Small intestine (tissue), 7 donors: ENCODE measurements at regions not wholly inside any gene's neighbourhood (a gene's known extent, or its start where the extent isn't known, plus 50 kb on each side); places are given as distances from the start of the nearest gene placed in this dataset.

Experiments
- DNase-seq, 2 donors: peaks; one replicate each; pipeline versions ENCODE4 v3.0.0 to v3.0.0-alpha.2; 2013
- FAIRE-seq: peaks from 2 replicates; lab custom pipeline; 2012; peaks lifted over from hg19 to GRCh38; lab: Jason Lieb, UNC
- H3K27ac ChIP-seq, 3 donors: one replicate each; pipeline ENCODE4 v1.5.1; 2013; ENCODE audit warnings: low read length in 2 of 3, mild to moderate bottlenecking in 2 of 3, control low read depth in 1 of 3, inconsistent platforms in 1 of 3, low read depth in 1 of 3, moderate library complexity in 1 of 3
- H3K27me3 ChIP-seq, 3 donors: one replicate each; pipeline ENCODE4 v1.6.1; 2013; ENCODE audit warnings: low read length in 3 of 3, inconsistent platforms in 1 of 3; ENCODE audit not compliant: control insufficient read depth in 3 of 3, insufficient read depth in 3 of 3
- H3K36me3 ChIP-seq, 3 donors: one replicate each; pipeline ENCODE4 v1.6.1; 2013; ENCODE audit warnings: low read length in 3 of 3, inconsistent platforms in 1 of 3, low read depth in 1 of 3, mild to moderate bottlenecking in 1 of 3, moderate library complexity in 1 of 3; ENCODE audit not compliant: control insufficient read depth in 3 of 3, insufficient read depth in 2 of 3
- H3K4me1 ChIP-seq, 3 donors: one replicate each; pipeline ENCODE4 v1.6.1; 2013; ENCODE audit warnings: low read length in 2 of 3, inconsistent platforms in 1 of 3, low read depth in 1 of 3, mild to moderate bottlenecking in 1 of 3, moderate library complexity in 1 of 3; ENCODE audit not compliant: control insufficient read depth in 3 of 3, insufficient read depth in 2 of 3
- H3K4me3 ChIP-seq, 3 donors: one replicate each; pipeline ENCODE4 v1.5.1; 2013; ENCODE audit warnings: low read length in 3 of 3, control low read depth in 1 of 3, inconsistent platforms in 1 of 3, low read depth in 1 of 3, mild to moderate bottlenecking in 1 of 3, moderate library complexity in 1 of 3
- H3K9me3 ChIP-seq, 2 donors: one replicate each; pipeline ENCODE4 v1.6.1; 2013; ENCODE audit warnings: low read depth in 1 of 2, low read length in 1 of 2; ENCODE audit not compliant: control insufficient read depth in 2 of 2, insufficient read depth in 1 of 2
- WGBS, 3 donors: extraction: QIAGEN DNeasy Blood & Tissue Kit; methylation state at CpG; one replicate each; pipeline ENCODE4 v1.1.7; 2013; 5-methylcytosine and 5-hydroxymethylcytosine counted together
- donor health status: healthy with polysubstance abuse.
- donor health status: control.
- donor health status: control.
- donor health status: Bipolar disorder and iron deficiency.
- donor health status: healthy.

DNA sequence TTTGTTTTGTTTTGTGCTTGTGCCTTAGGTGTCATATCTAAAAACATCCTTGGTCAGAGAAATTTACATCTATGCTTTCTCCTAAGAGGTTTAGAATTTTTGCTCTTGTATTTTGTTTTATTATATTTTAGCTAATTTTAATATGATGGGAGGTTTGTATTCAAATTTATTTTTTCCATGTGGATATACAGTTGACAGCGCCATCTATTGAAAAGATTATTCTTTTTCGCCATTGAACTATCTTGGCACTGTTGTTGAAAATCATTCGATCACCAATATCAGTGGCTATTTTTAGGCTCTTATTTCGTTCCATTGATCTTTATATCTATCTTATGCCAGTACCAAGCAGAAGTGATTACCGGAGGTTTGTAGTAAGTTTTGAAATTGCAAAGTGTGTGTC, 510.3 kb downstream of the BRD1 start:
- DNase-seq: no peak
- 44 to 51% (median 48%) methylated on average over 5 of the region's 5 CpGs for WGBS, 3 donors

GRCh38 chr22:49312601-49313000, 515.1 kb downstream of the BRD1 start:
- Histone ChIP-seq H3K4me1 (no peaks in the 10 kb centered on the region), H3K27me3 (peaks cover 0 to 4% (median 0%) of the 10 kb centered on the region in 3 donors), H3K9me3 (no peaks in the 10 kb centered on the region), H3K36me3 (no peaks in the 10 kb centered on the region), H3K27ac (no peak overlapping the region), H3K4me3 (no peak overlapping the region)
- no peak for FAIRE-seq
- DNase-seq: no peak
- 29 to 58% (median 30%) methylated on average over 2 of the region's 2 CpGs for WGBS, 3 donors

More for the DNA sequence above, 510.3 kb downstream of the BRD1 start:
- FAIRE-seq: no peak
- Histone ChIP-seq H3K27ac (no peak overlapping the region), H3K27me3 (peaks cover 0 to 2% (median 0%) of the 10 kb centered on the region in 3 donors), H3K36me3 (no peaks in the 10 kb centered on the region), H3K4me1 (no peaks in the 10 kb centered on the region), H3K9me3 (no peaks in the 10 kb centered on the region), H3K4me3 (no peak overlapping the region)

DNA sequence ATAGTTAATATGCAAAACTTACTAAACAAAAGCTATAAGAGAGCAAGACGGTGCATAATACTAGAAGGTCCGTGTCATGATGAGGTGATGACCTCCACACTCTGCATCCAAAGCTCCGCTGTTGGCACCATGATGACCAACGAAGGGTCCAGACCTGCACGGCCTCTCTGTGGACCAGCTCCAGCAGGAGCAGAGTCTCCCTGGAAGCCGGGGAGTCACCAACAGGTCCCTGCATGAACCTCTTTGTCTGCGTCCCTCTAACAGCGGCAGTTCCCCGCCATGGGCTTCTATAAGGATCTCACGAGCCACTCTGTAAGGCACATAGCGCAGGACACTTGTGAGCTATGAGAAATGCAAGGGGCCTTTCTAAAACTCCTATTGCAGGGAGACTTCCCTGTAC, 517.3 kb downstream of the BRD1 start:
- H3K27me3 ChIP-seq: peaks cover 0 to 2% (median 0%) of the 10 kb centered on the region in 3 donors
- FAIRE-seq (no peak), DNase-seq (no peak)
- H3K36me3 ChIP-seq: no peaks in the 10 kb centered on the region
- no peaks in the 10 kb centered on the region for H3K9me3 ChIP-seq
- H3K4me3 ChIP-seq: no peak overlapping the region
- H3K4me1 ChIP-seq: no peaks in the 10 kb centered on the region
- H3K27ac ChIP-seq: no peak overlapping the region
- WGBS, 3 donors: 82 to 83% (median 82%) methylated on average over 11 of the region's 11 CpGs

GRCh38 chr22:49308300-49308699, 519.4 kb downstream of the BRD1 start:
- WGBS, 3 donors: 83 to 89% (median 85%) methylated on average over 11 of the region's 11 CpGs
- peaks cover 0 to 2% (median 0%) of the 10 kb centered on the region in 3 donors for H3K27me3 ChIP-seq
- no peaks in the 10 kb centered on the region for H3K9me3 ChIP-seq
- H3K36me3 ChIP-seq: no peaks in the 10 kb centered on the region
- DNase-seq: no peak
- no peak overlapping the region for H3K4me3 ChIP-seq
- FAIRE-seq: no peak
- H3K4me1 ChIP-seq: no peaks in the 10 kb centered on the region
- no peak overlapping the region for H3K27ac ChIP-seq

DNA sequence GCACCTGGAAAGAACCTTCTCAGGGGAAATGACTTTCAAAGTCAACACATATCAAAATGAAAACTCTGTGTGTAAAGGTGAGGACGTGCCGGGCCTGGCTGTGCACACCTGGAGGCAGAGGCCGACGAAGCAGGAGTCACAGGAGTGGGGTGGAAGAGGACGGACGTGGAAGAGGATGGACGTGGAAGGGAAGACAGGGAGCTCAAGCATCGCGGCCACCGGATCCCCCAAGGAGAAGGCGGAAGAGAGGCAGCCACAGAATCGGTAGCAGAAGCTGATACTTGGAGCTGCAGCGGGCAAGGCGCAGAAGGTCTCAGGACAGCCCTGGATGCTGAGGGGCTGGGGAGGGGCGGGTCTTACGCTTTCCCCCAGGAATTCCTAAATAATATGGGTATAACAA, 519.8 kb downstream of the BRD1 start:
- Histone ChIP-seq H3K4me3 (no peak overlapping the region), H3K9me3 (no peaks in the 10 kb centered on the region), H3K36me3 (no peaks in the 10 kb centered on the region), H3K27ac (no peak overlapping the region), H3K27me3 (peaks cover 0 to 2% (median 0%) of the 10 kb centered on the region in 3 donors), H3K4me1 (no peaks in the 10 kb centered on the region)
- FAIRE-seq (no peak), DNase-seq (no peak)
- 80 to 89% (median 88%) methylated on average over 16 of the region's 16 CpGs for WGBS, 3 donors

- Histone ChIP-seq H3K27ac (no peak overlapping the region), H3K4me1 (no peaks in the 10 kb centered on the region), H3K4me3 (no peak overlapping the region), H3K9me3 (no peaks in the 10 kb centered on the region), H3K36me3 (no peaks in the 10 kb centered on the region), H3K27me3 (peaks cover 0 to 2% (median 0%) of the 10 kb centered on the region in 3 donors)
- FAIRE-seq (no peak), DNase-seq (no peak)
- WGBS, 3 donors: 38 to 70% (median 61%) methylated on average over 2 of the region's 2 CpGs
These were observed 520.2 kb downstream of the BRD1 start for GRCh38 chr22:49307481-49307830.

DNA sequence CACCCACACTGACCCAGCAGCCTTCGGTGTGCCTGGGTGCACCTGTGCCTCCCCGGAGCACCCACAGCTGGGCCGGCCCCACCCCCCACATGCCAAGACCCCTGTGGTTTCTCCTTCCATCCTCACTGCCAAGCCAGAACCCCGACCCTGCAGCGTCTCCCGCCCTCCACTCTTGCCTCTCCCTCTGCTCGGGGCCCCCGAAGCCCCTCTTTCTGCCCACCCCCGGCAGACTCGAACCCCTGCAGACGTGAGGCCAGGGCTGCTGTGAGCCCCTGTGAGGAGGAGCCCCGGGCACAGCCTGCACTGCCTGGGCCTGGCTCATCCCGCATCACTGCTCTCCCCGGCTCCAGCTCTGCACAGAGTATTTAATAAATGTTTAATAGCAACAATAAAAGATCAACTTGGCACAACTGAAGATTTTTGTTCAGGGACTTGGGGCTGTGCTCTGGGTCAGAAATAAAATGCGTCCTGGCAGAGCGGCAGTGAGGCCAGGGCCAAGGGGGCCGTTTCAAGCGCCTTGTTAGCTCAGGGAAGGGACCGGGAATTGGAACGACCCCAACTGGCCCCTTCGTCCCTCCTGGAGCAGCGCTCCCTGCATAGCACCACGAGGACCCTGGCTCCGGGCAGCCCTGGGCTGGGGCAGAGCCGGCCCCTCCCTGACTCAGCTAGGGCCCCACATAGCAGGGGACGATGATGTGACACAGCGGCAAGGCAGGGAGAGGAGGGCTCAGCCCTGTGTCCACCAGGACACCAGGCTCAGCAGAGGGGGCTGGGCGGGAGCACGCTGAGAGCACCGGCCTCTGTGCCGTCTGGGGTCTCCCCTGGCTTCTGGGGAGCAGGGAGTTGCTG, 520.8 kb downstream of the BRD1 start:
- DNase-seq (no peak), FAIRE-seq (no peak)
- H3K4me3 ChIP-seq: no peak overlapping the region
- no peaks in the 10 kb centered on the region for H3K4me1 ChIP-seq
- no peak overlapping the region for H3K27ac ChIP-seq
- H3K9me3 ChIP-seq: no peaks in the 10 kb centered on the region
- no peaks in the 10 kb centered on the region for H3K36me3 ChIP-seq
- WGBS, 3 donors: 74 to 80% (median 77%) methylated on average over 31 of the region's 31 CpGs
- peaks cover 0 to 2% (median 0%) of the 10 kb centered on the region in 3 donors for H3K27me3 ChIP-seq

DNA sequence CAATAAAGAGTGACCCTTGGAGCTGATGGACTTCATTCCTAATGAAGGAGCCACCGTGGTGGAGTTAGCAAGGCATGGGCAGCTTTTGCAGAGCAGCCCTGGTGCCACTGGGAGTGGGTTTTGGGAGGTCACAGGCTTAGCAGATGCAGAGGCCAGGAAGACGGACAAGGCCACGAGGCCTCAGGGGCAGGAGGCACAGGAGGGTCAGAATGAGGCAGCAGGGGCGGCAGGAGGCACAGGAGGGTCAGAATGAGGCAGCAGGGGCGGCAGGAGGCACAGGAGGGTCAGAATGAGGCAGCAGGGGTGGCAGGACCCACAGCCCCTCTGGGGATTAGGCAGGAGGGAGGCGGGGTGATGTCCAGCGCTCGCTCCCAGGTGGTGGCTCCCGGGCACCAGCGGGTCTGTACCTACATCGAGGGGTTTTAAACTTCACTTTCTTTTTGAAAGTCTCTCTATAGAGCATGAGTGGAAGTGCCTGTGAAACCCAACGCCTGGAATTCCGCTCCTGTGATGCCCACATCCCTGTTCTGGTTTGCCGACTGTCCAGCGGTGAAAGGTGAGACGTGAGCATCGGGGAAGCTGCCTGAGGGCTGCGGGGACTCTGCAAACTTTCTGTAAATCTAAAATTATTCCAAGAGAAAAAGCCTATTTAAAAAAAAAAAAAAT, 521.6 kb downstream of the BRD1 start:
- DNase-seq (no peak), FAIRE-seq (no peak)
- Histone ChIP-seq H3K4me1 (no peaks in the 10 kb centered on the region), H3K27ac (no peak overlapping the region), H3K27me3 (peaks cover 0 to 2% (median 0%) of the 10 kb centered on the region in 3 donors), H3K4me3 (no peak overlapping the region), H3K36me3 (no peaks in the 10 kb centered on the region), H3K9me3 (no peaks in the 10 kb centered on the region)
- 67 to 81% (median 72%) methylated on average over 18 of the region's 18 CpGs for WGBS, 3 donors
